GM21619 (cell line): ENCODE measurements at regions not wholly inside any gene's neighbourhood (a gene's known extent, or its start where the extent isn't known, plus 50 kb on each side); places are given as distances from the start of the nearest gene placed in this dataset.
"Not testable (repeated sequence)": the region's sequence is repeated elsewhere in the genome, so short reads cannot be mapped to it uniquely, and the experiment has no call there.

Experiments
- ATAC-seq: cut with Tn5 transposase; IDR thresholded peaks from one replicate; pipeline ENCODE4 v1.9.1; 2021; ENCODE audit not compliant: unreplicated experiment

DNA sequence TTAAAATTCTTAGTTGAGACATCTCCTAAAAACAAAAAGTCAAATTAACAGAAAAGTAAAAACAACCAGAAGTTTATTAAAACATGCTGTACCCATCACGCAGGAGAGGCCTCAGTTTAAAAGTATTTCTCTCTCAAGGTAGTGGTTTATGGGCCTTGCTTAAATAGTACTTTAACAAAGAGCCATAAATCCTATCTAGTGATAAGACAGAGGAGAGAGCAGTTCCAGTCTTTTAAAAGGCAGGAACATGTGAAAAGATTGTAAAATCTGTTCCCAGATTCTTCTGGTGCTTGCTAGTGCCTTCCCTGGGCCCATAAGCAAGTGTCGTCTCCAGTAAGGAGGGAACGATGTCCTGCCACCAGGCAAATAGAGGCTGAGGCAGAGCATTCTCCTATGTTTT is 476.3 kb upstream of the ADGRL3 start:
- ATAC-seq = no peak

DNA sequence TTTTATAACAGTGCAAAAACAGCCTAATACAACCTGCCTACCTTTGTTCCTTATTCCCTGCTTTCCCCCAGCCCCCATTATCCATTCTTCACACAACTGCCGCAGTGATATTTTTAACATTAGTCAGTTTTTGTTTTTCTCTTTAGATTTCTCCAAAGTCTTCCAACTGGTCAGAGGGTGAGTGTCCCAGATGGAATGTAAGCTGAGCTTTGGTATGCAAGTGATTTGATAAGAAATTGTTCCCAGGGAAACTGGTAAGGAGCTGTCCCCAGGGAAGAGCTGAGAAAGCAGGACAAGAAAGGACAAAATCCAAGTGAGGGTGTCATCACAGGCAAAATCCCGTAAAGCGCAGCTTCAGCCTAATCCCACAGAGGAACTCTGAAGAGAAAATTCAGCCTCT is 475.5 kb upstream of the ADGRL3 start:
- ATAC-seq = no peak

DNA sequence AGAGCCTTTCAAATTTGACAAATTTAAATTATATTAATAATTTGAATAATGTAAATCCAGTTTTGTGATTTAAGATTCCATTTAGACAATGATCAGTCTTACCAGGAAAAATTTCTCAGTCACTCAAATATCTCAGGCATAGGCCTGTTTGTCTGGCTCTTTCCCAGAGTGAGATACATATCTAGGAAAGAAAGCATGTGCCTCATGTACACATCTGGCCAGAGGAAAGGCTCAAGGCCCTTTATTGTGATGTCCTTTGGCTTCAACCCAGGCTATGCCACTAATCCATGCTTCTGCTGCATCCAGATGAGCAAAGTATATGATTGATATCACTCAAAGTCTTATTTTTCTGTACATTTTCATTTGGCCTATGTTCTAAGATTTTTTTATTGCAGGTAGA is 473.3 kb upstream of the ADGRL3 start:
- ATAC-seq = no peak

DNA sequence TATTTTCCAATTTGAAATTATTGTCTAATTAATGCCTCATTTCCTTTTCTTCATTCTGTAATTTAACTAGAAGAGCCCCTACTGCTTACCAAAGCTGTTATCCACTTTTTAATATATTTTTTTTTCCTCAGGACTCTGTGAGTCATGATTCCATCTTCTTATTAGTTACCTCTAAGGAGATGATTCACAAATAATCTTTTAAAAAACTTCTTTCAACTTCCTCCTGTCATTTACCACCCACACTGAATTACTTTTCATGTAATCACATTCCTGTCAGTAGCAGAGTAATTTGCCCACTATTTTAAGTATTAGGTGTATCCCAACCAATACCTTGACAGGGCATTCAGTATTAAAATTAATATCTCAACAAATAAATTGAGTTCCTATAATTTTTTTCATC is 470.9 kb upstream of the ADGRL3 start:
- no peak for ATAC-seq

DNA sequence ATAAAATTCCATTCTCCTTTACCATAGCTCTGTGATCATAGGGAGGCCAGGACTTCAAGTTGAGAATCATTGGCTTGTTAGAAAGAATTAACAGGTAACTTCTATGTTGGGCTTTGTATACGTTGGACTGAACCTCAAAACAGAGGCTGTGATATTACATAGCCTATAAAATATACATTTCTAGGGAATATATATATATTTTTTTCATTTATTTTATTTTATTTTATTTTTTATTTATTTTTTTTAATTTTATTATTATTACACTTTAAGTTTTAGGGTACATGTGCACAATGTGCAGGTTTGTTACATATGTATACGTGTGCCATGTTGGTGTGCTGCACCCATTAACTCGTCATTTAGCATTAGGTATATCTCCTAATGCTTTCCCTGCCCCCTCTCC is 470.4 kb upstream of the ADGRL3 start:
- not testable (repeated sequence) for ATAC-seq

DNA sequence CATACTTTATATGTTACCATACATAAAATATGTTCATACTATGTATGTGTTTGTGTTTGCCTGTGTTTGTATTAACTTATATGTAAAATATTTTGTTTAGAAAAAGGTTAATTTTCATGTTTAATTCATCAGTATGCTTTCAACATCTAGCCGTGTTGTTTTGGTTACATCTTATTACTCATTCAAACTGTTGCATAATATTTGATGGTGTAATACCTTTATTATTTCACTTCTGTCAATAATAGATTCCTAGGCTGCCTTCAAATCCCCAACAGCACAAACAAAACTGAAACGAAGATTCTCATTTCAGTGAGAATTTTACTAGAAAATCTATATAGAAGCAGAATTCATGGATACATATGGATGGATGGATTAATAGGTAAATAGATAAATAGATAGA is 462.3 kb upstream of the ADGRL3 start:
- no peak for ATAC-seq

DNA sequence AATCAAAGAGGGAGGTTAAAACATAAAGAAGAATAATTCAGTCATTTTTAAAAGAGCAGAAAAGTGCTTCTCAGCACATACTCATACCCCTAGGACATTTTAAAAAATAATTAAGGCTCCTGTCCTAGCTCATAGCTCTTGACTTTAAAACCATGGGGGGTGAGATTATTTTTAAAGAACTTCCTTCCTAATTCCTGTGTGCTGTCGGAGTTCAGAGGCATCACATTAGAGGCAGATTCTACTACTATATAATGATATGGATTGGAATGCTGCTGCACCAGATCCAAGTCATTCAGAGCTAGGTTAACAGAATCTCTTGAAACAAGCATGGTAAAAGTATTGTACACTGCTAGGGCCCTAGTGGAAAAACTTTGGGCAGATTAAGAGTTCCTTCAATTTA is 456.5 kb upstream of the ADGRL3 start:
- ATAC-seq = no peak

GRCh38 chr4:60744767-60745166 is 455.4 kb upstream of the ADGRL3 start:
- ATAC-seq = no peak

- ATAC-seq = no peak
Measured at GRCh38 chr4:60745800-60746571, 454.1 kb upstream of the ADGRL3 start.

DNA sequence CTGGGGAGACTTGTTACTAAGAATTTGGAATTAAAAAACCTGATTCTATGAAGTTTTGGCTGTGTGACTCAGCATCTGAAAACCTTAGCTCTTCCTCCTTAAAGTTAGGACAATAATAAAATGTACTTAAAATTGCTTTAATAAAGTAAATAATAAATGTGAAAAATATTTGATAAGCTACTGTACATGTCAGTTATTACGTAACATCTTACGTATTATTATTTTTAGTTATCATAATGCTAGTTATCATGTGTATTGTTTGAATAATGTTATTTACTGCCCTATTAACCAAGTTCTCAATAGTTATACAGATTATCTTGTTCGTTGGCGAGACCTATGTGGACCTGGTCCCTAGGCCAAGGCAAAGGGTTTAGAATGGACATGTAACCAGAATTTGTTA is 449.2 kb upstream of the ADGRL3 start:
- no peak for ATAC-seq

DNA sequence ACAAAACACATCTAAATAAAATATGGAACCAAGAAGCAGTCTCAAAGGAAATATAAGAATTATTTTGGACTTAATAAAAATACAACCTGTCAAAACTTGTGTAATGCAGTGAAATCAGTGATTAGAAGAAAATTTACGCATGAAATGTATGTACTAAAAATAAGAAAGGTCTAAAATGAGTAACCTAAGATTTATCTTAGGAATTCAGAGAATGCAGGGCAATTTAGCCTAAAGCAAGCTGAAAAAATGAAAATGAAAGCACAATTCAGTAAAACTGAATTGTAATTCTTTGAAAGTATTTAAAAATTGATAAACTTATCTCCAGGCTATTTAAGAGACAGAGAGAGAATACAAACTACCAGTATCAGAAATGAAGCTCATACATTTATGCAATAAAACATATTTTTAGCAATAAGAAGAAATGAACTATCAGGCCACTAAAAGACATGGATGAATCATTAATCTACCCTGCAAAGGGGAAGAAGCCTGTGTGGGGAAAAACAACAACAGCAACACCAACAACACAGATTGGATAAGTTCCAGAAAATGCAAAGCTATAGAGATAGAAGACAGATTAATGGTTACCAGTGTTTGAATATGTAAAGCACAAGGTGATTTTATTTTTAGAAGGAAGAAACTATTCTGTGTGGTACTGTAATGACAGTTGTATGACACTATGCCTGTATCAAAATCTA is 442.0 kb upstream of the ADGRL3 start:
- no peak for ATAC-seq

DNA sequence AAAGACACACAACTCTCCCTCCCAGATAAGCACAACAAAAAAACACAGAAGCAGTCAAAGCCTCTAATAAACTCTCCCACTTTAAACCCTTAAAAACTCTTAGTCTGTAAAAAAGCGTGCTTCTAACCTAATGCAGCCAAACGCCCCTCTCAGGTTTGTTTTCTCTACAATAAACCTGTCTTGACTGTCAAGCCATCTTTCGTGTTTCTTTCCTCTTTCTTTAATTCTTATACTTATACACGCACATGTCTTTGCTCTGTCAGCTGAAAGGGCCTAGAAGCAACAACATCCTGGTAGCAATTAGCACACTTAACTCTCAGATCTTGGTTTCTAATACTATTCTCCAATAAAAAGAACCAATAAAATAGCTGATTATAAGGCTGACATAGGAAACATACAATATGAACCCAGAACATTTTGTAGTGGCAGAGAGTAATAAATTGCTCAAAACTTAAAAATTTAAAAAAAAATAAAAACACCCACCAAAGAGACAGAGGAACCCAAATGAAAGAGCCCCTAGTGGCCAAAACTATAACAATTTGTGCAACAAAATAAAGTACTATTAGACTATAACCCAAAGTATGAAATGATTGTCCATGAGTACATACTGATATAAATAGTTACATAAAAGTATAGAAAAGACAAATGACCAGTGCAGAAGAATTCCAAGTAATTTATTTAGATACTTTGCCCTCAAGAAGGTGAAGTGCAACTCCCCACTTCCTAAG is 440.4 kb upstream of the ADGRL3 start:
- ATAC-seq = no peak

GRCh38 chr4:60780874-60781273 is 419.3 kb upstream of the ADGRL3 start:
- ATAC-seq = no peak

- ATAC-seq = no peak
Measured at GRCh38 chr4:60790608-60791007, 409.5 kb upstream of the ADGRL3 start.

GRCh38 chr4:60794372-60794771 is 405.8 kb upstream of the ADGRL3 start:
- ATAC-seq = no peak

DNA sequence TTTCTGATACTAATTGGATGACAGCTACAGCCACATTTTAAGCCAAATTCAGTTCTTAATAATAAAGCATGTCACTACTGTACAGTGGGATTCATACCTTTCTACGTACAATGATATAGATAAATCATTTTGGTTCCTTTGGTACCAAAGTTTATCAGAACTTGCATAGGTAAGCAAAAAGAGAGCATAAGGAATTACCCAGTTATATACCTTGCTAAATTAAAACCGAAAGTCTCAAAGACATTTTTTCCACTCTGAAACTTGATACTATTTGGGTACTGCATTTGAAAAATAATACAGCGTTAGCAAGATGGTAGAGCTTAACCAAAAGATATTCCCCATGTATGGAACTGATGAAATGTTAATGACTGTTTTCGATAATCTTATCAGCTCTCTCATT is 400.9 kb upstream of the ADGRL3 start:
- ATAC-seq = no peak

GRCh38 chr4:60800701-60801100 is 399.4 kb upstream of the ADGRL3 start:
- no peak for ATAC-seq

DNA sequence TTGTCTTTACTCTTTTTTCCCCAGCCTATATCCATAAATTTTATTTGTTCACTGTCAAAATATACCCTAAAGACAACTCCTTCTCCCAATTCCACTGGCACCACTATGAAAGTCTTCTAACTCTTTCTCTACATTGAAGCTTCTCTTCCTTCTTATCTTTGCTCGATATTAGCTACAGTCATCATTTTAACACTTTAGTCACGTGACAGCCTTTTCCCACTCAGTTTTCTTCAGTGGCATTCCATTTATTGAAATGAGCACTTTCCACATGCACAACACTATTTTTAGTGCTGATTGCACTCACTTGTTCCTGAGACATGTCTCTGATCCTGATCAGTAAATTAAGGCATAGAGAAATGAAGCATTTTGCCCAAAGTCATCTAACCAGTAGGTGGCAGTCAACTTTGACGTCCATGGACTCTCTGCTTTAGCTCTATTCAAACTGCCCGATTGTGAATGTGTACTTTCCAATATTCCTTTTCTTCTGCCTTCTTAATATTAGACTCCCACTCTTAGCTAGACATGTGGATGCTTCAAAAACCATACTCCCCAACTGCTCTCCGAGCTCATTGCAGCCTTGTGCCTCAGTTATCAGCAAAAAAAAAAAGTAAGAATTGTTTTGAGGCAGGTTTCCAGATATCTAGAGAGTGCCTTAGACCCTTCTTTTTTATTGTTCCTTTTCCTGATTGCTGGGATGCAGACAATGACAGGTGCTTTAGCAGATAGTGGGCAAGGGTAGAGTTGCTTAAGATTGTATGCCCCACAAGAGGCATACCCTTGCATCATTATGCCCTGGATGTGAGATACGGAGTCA is 394.4 kb upstream of the ADGRL3 start:
- no peak for ATAC-seq

DNA sequence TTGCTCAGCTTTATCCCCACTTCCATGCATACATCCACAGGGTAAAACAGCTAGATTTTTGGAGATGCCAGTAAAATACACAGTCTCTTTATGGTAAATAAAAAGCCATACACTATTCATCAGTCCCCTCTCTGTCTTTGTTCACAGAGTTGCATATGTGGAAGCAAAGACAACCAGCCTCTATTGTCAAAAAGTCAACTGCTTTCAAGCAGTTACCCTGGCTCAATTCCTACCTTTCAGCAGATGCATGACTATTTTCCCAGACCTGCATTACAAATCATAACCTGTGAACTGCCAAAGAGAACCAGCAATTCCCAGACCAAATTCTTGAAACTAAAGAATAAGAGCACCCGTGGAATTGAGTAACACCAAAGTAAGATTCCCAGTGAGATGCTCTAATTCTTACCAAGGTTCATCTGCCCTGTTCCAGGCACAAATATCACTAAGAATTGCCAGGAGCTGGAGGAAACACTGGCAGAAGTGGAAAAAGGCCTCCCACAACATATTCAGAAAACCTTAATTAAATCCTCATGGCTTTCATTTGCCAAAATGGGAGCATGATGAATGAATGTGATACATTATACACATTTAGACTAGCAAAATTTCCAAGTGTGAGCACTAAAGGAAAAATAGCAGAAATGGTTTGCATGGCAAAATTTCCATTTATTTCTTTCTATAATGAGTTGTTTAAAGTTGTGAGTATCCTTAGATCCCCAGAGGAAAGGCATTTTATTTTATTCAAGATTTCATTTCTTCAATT is 391.2 kb upstream of the ADGRL3 start:
- ATAC-seq = no peak

- no peak for ATAC-seq
Measured at GRCh38 chr4:60809486-60809800, 390.7 kb upstream of the ADGRL3 start.

DNA sequence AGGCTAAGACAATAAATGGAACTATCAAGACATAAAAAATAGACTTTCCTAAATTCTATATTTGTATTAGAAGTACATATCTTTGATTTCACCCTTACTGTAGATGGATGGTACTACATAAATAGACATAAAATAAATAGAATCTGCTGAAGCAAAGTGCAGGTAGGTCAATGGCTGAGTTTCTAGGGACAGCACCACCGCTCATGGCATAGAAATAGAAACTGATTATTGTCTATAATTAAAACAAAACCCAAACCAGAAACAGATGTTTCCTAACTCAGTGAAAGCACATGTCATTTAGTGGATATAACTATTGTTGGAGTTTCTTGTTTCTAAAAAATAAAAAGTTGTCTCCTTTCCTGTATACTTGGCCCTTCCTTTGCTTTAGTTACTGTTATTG is 387.3 kb upstream of the ADGRL3 start:
- ATAC-seq = no peak
